H1 (cell line): ENCODE measurements at regions not wholly inside any gene's neighbourhood (a gene's known extent, or its start where the extent isn't known, plus 50 kb on each side); places are given as distances from the start of the nearest gene placed in this dataset.

Source experiments
- CTCF ChIA-PET: fragments of 300-600 bp; sonication (Branson Sonifier 250); formaldehyde crosslinking; loops from one replicate; lab custom pipeline; 2021; ENCODE audit not compliant: partially characterized antibody; lab: Charles Lee
- POLR2A ChIA-PET: fragments of 300-600 bp; sonication (Branson Sonifier 250); formaldehyde crosslinking; loops from one replicate; lab custom pipeline; 2021; ENCODE audit warnings: inconsistent platforms; ENCODE audit not compliant: partially characterized antibody; lab: Charles Lee
- DNase-seq, 2 experiments: peaks; one replicate each; pipeline versions ENCODE4 v3.0.0 to v3.0.0-alpha.2; 2010 to 2022; ENCODE audit warnings: low spot score in 2 of 2, low read depth in 1 of 2, mixed read lengths in 1 of 2
- FAIRE-seq: peaks from 2 replicates; lab custom pipeline; 2011; peaks lifted over from hg19 to GRCh38; lab: Jason Lieb, UNC
- H2AFZ ChIP-seq: 2 replicates; pipeline ENCODE4 v1.8.1; 2012; ENCODE audit warnings: low read length, inconsistent platforms
- H2AK5ac ChIP-seq: 2 replicates; pipeline ENCODE4 v1.6.1; 2013; ENCODE audit warnings: low read depth, low read length
- H2BK120ac ChIP-seq: replicated peaks from 2 replicates; pipeline ENCODE3; 2013; ENCODE audit warnings: low read depth, low read length, inconsistent platforms
- H2BK12ac ChIP-seq: 2 replicates; pipeline ENCODE4 v1.6.1; 2013; ENCODE audit warnings: low read depth, low read length
- H2BK15ac ChIP-seq: 2 replicates; pipeline ENCODE4 v1.6.1; 2013; ENCODE audit warnings: low read length
- H2BK20ac ChIP-seq: 2 replicates; pipeline ENCODE4 v1.6.1; 2013; ENCODE audit warnings: low read length
- H2BK5ac ChIP-seq: 2 replicates; pipeline ENCODE4 v1.6.1; 2013; ENCODE audit warnings: low read depth, low read length
- H3K14ac ChIP-seq: 2 replicates; pipeline ENCODE4 v1.6.1; 2013; ENCODE audit warnings: inconsistent platforms; ENCODE audit not compliant: insufficient read length
- H3K18ac ChIP-seq: 2 replicates; pipeline ENCODE4 v1.6.1; 2013; ENCODE audit warnings: low read length; ENCODE audit errors: extremely low read depth
- H3K23ac ChIP-seq: 2 replicates; pipeline ENCODE4 v1.6.1; 2013; ENCODE audit warnings: inconsistent platforms; ENCODE audit not compliant: insufficient read length
- H3K23me2 ChIP-seq: 2 replicates; pipeline ENCODE4 v1.6.1; 2013; ENCODE audit warnings: low read depth, low read length
- H3K27ac ChIP-seq: 2 replicates; pipeline ENCODE4 v1.6.1; 2011; ENCODE audit warnings: low read depth, low read length, inconsistent platforms
- H3K27me3 ChIP-seq, 4 experiments: replicated peaks in 1 of 4; 1 replicate in 1 of 4; 2 replicates in 3 of 4; pipeline versions ENCODE4 v1.6.1 to v1.8.1; 2011 to 2013; ENCODE audit warnings: low read length in 3 of 4, mild to moderate bottlenecking in 3 of 4, inconsistent platforms in 2 of 4, mixed read lengths in 2 of 4, moderate library complexity in 1 of 4; ENCODE audit not compliant: control insufficient read depth in 3 of 4, insufficient read depth in 3 of 4; ENCODE audit errors: extremely low read depth in 1 of 4
- H3K36me3 ChIP-seq, 4 experiments: 2 replicates each; pipeline versions ENCODE4 v1.6.1 to v1.8.1; 2011 to 2013; ENCODE audit warnings: mild to moderate bottlenecking in 4 of 4, low read length in 3 of 4, moderate library complexity in 2 of 4, control low read depth in 1 of 4, inconsistent platforms in 1 of 4; ENCODE audit not compliant: insufficient read depth in 4 of 4, control insufficient read depth in 2 of 4
- H3K4ac ChIP-seq: replicated peaks from 2 replicates; pipeline ENCODE3; 2013; ENCODE audit warnings: low read length, low read depth, mixed read lengths, inconsistent platforms; ENCODE audit not compliant: insufficient read length
- H3K4me1 ChIP-seq, 4 experiments: replicated peaks in 1 of 4; 1 replicate in 1 of 4; 2 replicates in 3 of 4; pipeline versions ENCODE4 v1.6.1 to v1.8.1; 2011 to 2013; ENCODE audit warnings: low read length in 3 of 4, inconsistent platforms in 2 of 4, mixed read lengths in 1 of 4; ENCODE audit not compliant: insufficient read depth in 4 of 4, control insufficient read depth in 3 of 4
- H3K4me2 ChIP-seq, 2 experiments: 2 replicates each; pipeline versions ENCODE4 v1.6.1 to v1.8.1; 2011 to 2013; ENCODE audit warnings: low read depth in 2 of 2, low read length in 2 of 2, control low read depth in 1 of 2, inconsistent platforms in 1 of 2, mild to moderate bottlenecking in 1 of 2; ENCODE audit not compliant: insufficient read depth in 1 of 2
- H3K4me3 ChIP-seq, 4 experiments: fragments of 200-600, 300-600 bp in 1 of 4; sonication (generic), shearing (Covaris generic), sonication (Bioruptor Twin) in 1 of 4; 2 replicates each; pipeline versions ENCODE4 v1.5.1 to v1.8.1; 2011 to 2016; ENCODE audit warnings: low read length in 4 of 4, low read depth in 3 of 4, control low read depth in 2 of 4, inconsistent platforms in 2 of 4, mild to moderate bottlenecking in 2 of 4, mixed read lengths in 1 of 4, moderate library complexity in 1 of 4; ENCODE audit not compliant: insufficient read depth in 2 of 4; ENCODE audit errors: extremely low read depth in 1 of 4
- H3K56ac ChIP-seq: replicated peaks from 2 replicates; pipeline ENCODE3; 2013; ENCODE audit warnings: low read depth, mild to moderate bottlenecking, mixed read lengths, low read length, inconsistent platforms; ENCODE audit not compliant: insufficient read length
- H3K79me1 ChIP-seq: 2 replicates; pipeline ENCODE4 v1.6.1; 2013; ENCODE audit warnings: low read depth, low read length, control low read depth
- H3K79me2 ChIP-seq, 2 experiments: 2 replicates each; pipeline versions ENCODE4 v1.6.1 to v1.8.1; 2012 to 2013; ENCODE audit warnings: low read length in 2 of 2, mild to moderate bottlenecking in 2 of 2, inconsistent platforms in 1 of 2; ENCODE audit not compliant: insufficient read depth in 2 of 2, control insufficient read depth in 1 of 2
- H3K9ac ChIP-seq, 4 experiments: replicated peaks in 1 of 4; 1 replicate in 1 of 4; 2 replicates in 3 of 4; pipeline versions ENCODE4 v1.6.1 to v1.8.1; 2011 to 2013; ENCODE audit warnings: low read depth in 3 of 4, low read length in 3 of 4, control low read depth in 2 of 4, mild to moderate bottlenecking in 2 of 4, moderate library complexity in 2 of 4, inconsistent platforms in 1 of 4; ENCODE audit errors: extremely low read depth in 1 of 4
- H3K9me3 ChIP-seq, 2 experiments: 2 replicates each; pipeline versions ENCODE4 v1.6.1 to v1.8.1; 2012 to 2013; ENCODE audit warnings: mild to moderate bottlenecking in 2 of 2, moderate library complexity in 2 of 2, control low read depth in 1 of 2, inconsistent platforms in 1 of 2, low read depth in 1 of 2, low read length in 1 of 2, mixed read lengths in 1 of 2; ENCODE audit not compliant: insufficient read depth in 2 of 2
- H4K20me1 ChIP-seq, 2 experiments: replicated peaks in 1 of 2; 2 replicates each; pipeline versions ENCODE3 to v1.8.1; 2011 to 2013; ENCODE audit warnings: inconsistent platforms in 2 of 2, low read length in 2 of 2, mild to moderate bottlenecking in 1 of 2; ENCODE audit not compliant: insufficient read depth in 2 of 2, control insufficient read depth in 1 of 2
- H4K5ac ChIP-seq: 2 replicates; pipeline ENCODE4 v1.6.1; 2013; ENCODE audit warnings: low read length, low read depth, mixed read lengths, inconsistent platforms; ENCODE audit not compliant: insufficient read length
- H4K8ac ChIP-seq: 2 replicates; pipeline ENCODE4 v1.8.0; 2013; ENCODE audit warnings: mild to moderate bottlenecking, moderate library complexity, low read length, inconsistent platforms; ENCODE audit not compliant: insufficient read depth; ENCODE audit errors: extremely low read depth
- H4K91ac ChIP-seq: replicated peaks from 2 replicates; pipeline ENCODE3; 2013; ENCODE audit warnings: low read length, mixed read lengths, inconsistent platforms; ENCODE audit not compliant: insufficient read length
- ATF3 ChIP-seq: IDR thresholded peaks from 2 replicates; pipeline ENCODE4 v1.6.1; 2011; ENCODE audit warnings: low read depth, mild to moderate bottlenecking, low read length; ENCODE audit not compliant: insufficient read depth
- BRCA1 ChIP-seq: IDR thresholded peaks from 2 replicates; pipeline ENCODE4 v1.6.1; 2012; ENCODE audit warnings: low read depth, low read length, improper control_type of control experiment
- CBX5 ChIP-seq: fragments of 300-800, 300-1000 bp; sonication (generic); IDR thresholded peaks from 2 replicates; pipeline ENCODE4 v1.7.1; 2016; ENCODE audit warnings: antibody characterized with exemption, low read length, low read depth
- EZH2 ChIP-seq: fragments of 200-600 bp; sonication (generic); IDR thresholded peaks from 2 replicates; pipeline ENCODE4 v1.7.1; 2012; ENCODE audit warnings: low read depth, mild to moderate bottlenecking, moderate library complexity, low read length, inconsistent platforms; ENCODE audit not compliant: severe bottlenecking
- NANOG ChIP-seq: IDR thresholded peaks from 2 replicates; pipeline ENCODE4 v1.6.1; 2011; ENCODE audit warnings: low read length, low read depth, mild to moderate bottlenecking, inconsistent platforms; ENCODE audit not compliant: insufficient read depth, poor library complexity, severe bottlenecking
- NRF1 ChIP-seq: IDR thresholded peaks from 2 replicates; pipeline ENCODE4 v1.6.1; 2011; ENCODE audit warnings: mild to moderate bottlenecking, low read depth, low read length, improper control_type of control experiment
- POLR2A ChIP-seq, 2 experiments: IDR thresholded peaks; 1 replicate in 1 of 2; 2 replicates in 1 of 2; pipeline ENCODE4 v1.6.1; 2011; ENCODE audit warnings: low read depth in 2 of 2, low read length in 2 of 2, mild to moderate bottlenecking in 2 of 2; ENCODE audit errors: control extremely low read depth in 1 of 2
- POU5F1 ChIP-seq: IDR thresholded peaks from 2 replicates; pipeline ENCODE4 v1.6.1; 2011; ENCODE audit warnings: low read depth, mild to moderate bottlenecking, low read length, moderate library complexity
- SP2 ChIP-seq: IDR thresholded peaks from 2 replicates; pipeline ENCODE4 v1.6.1; 2012; ENCODE audit warnings: mild to moderate bottlenecking, low read length, inconsistent platforms
- SRF ChIP-seq: IDR thresholded peaks from 2 replicates; pipeline ENCODE4 v1.6.1; 2011; ENCODE audit warnings: mild to moderate bottlenecking, low read depth, low read length, moderate library complexity
- SUZ12 ChIP-seq: fragments of 200-600 bp; sonication (generic); IDR thresholded peaks from 2 replicates; pipeline ENCODE4 v1.6.1; 2012; ENCODE audit warnings: mild to moderate bottlenecking, inconsistent platforms, low read length, moderate library complexity, mixed read lengths
- USF2 ChIP-seq: IDR thresholded peaks from 2 replicates; pipeline ENCODE4 v1.6.1; 2011; ENCODE audit warnings: low read length, improper control_type of control experiment
- WGBS, 2 experiments: shearing (Covaris generic) in 1 of 2; methylation state at CpG; one replicate each; pipeline versions ENCODE4 v1.1.6 to v1.1.7; 2013 to 2015; ENCODE audit warnings: low lambda C conversion rate in 2 of 2, mixed read lengths in 2 of 2, inconsistent platforms in 1 of 2, low coverage in 1 of 2, missing lambda C conversion rate in 1 of 2; ENCODE audit not compliant: insufficient replicate concordance in 2 of 2, insufficient coverage in 1 of 2, insufficient read length in 1 of 2; ENCODE audit errors: extremely low coverage in 1 of 2, missing lambda C conversion rate in 1 of 2; 5-methylcytosine and 5-hydroxymethylcytosine counted together

- WGBS, 2 experiments: 87% methylated on average over 4 of the region's 4 CpGs; no CpG with 5 or more reads in 1 of the 2 experiments
- no peak overlapping the region for H4K91ac ChIP-seq
- no peak for FAIRE-seq
These were observed 175.8 kb upstream of the DPH6 start for GRCh38 chr15:35721751-35722150.

More at GRCh38 chr15:35721751-35722150, 175.8 kb upstream of the DPH6 start:
- Histone ChIP-seq H3K4me3 (no peak overlapping the region), H2AK5ac (no peak overlapping the region), H3K27ac (no peak overlapping the region), H3K23ac (no peak overlapping the region), H3K4me2 (no peak overlapping the region), H3K4ac (no peak overlapping the region), H3K79me1 (no peaks in the 10 kb centered on the region), H4K8ac (no peak overlapping the region), H2BK5ac (no peak overlapping the region), H3K4me1 (0 out of 7 replicates have a peak, but pooled peaks cover 0 to 3% (median 0%) of the 10 kb centered on the region in 4 experiments), H3K9me3 (no peaks in the 10 kb centered on the region), H4K5ac (no peak overlapping the region), H3K36me3 (no peaks in the 10 kb centered on the region), H3K23me2 (no peaks in the 10 kb centered on the region), H3K79me2 (no peaks in the 10 kb centered on the region), H3K27me3 (no peaks in the 10 kb centered on the region), H4K20me1 (no peaks in the 10 kb centered on the region), H3K56ac (no peak overlapping the region), H2BK120ac (no peak overlapping the region), H2BK12ac (no peak overlapping the region), H2BK15ac (no peak overlapping the region), H2BK20ac (no peak overlapping the region), H3K18ac (no peak overlapping the region), H3K9ac (no peak overlapping the region), H2AFZ (no peak overlapping the region), H3K14ac (no peak overlapping the region)
- TF ChIP-seq POU5F1 (no peak), POLR2A (IDR thresholded peaks at IDR 0.05; ENCODE audit: control extremely low read depth in 1 of 2, low read depth in 2 of 2, low read length in 2 of 2) (no peak), NANOG (no peak), BRCA1 (no peak), SUZ12 (no peak), USF2 (no peak), CBX5 (no peak), NRF1 (no peak), ATF3 (no peak), EZH2 (no peak), SP2 (no peak), SRF (no peak)
- DNase-seq: no peak
- ChIA-PET CTCF (no interaction called here), POLR2A (no interaction called here)
